Endothelial cell of umbilical vein (primary cell): ENCODE measurements at regions not wholly inside any gene's neighbourhood (a gene's known extent, or its start where the extent isn't known, plus 50 kb on each side); places are given as distances from the start of the nearest gene placed in this dataset.

ENCODE experiments used
- MYC ChIP-seq: IDR thresholded peaks from one replicate; pipeline ENCODE4 v1.6.1; 2011; ENCODE audit warnings: mild to moderate bottlenecking, low read depth, low read length
- POLR2A ChIP-seq: IDR thresholded peaks from 2 replicates; pipeline ENCODE4 v1.6.1; 2012; ENCODE audit warnings: low read depth, mild to moderate bottlenecking, control low read depth, low read length

DNA sequence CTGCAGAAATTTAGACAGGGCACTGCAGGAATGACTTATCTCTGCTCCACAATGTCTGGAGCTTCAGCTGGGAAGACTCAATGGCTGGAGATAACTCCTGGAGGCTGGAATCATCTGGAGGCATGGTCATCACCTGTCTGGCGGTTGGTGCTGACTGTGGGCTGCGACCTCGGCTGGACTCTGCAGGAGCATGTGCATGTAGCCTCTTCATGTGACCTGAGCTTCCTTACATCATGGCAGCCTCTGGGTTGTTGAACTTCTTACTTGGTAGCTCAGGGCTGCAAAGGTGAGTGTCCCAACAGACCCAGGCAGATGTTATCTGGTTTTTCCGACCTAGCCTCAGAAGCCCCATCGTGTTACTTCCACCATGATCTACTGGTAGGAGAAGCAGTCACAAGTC, 188.2 kb upstream of the RPL38 start:
- no peak for TF ChIP-seq POLR2A
- no peak for TF ChIP-seq MYC
